ENCODE measurements at regions not wholly inside any gene's neighbourhood (a gene's known extent, or its start where the extent isn't known, plus 50 kb on each side); places are given as distances from the start of the nearest gene placed in this dataset.

DNA sequence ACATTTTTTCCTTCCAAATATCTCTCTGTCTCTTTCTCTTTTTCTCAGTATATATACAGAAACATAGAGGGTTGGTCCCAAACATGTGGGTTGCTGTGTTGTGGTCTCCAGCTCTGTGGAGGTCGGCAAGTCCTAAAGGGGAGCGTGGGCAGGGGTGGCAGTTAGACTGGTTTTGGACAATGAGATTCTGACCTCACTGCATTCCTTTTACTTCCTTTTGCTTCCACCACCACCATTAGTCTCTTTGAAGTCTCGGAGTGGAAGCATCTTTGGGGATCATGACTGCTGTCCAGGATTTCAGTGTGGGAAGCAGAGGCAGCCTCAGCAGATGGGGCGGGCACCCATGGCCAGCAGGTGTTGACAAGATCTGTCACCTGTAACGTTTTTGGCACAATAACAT lies 1091.8 kb downstream of the RAPGEF2 start:
- H3K36me3 ChIP-seq (ENCODE audit: control insufficient read depth in 2 of 2, insufficient read depth in 2 of 2, low read length in 2 of 2), result no peaks in the 10 kb centered on the region
- no peak overlapping the region for H3K27ac ChIP-seq (ENCODE audit: low read depth in 2 of 2, low read length in 2 of 2)

DNA sequence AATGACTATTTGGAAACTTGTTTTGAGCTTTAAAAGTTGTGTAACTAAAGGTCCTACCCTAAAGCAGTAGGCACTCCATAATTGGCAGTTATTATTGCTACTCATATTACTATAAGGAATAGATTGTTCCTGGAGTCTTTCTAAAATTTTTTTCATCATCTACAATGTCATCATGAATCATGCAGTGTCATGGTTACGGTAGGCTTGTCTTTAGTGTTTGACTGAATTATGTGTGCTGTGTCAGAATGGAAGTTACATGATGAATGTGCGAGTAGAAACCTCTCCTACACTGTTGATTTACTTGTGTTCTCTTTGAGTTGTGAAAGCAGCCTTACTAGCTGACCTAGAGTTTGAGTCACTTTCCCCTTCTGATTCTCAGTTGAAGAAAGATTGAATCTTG lies 1099.9 kb downstream of the RAPGEF2 start:
- Histone ChIP-seq H3K27me3 (ENCODE audit: control insufficient read depth in 2 of 2, insufficient read depth in 2 of 2, low read length in 2 of 2) (no peaks in the 10 kb centered on the region), H3K4me3 (ENCODE audit: low read length in 2 of 2) (no peak overlapping the region), H3K27ac (ENCODE audit: low read depth in 2 of 2, low read length in 2 of 2) (no peak overlapping the region), H3K9me3 (ENCODE audit: control insufficient read depth in 2 of 2, low read length in 2 of 2) (no peaks in the 10 kb centered on the region), H3K36me3 (ENCODE audit: control insufficient read depth in 2 of 2, insufficient read depth in 2 of 2, low read length in 2 of 2) (no peaks in the 10 kb centered on the region), H3K9ac (ENCODE audit: low read depth in 1 of 2, low read length in 2 of 2) (no peak overlapping the region), H3K4me1 (ENCODE audit: control insufficient read depth in 2 of 2, insufficient read depth in 2 of 2, low read length in 2 of 2) (no peaks in the 10 kb centered on the region)

More for the DNA sequence above, 1091.8 kb downstream of the RAPGEF2 start:
- Histone ChIP-seq H3K9me3 (ENCODE audit: control insufficient read depth in 2 of 2, low read length in 2 of 2) (no peaks in the 10 kb centered on the region), H3K27me3 (ENCODE audit: control insufficient read depth in 2 of 2, insufficient read depth in 2 of 2, low read length in 2 of 2) (no peaks in the 10 kb centered on the region), H3K4me3 (ENCODE audit: low read length in 2 of 2) (no peak overlapping the region), H3K9ac (ENCODE audit: low read depth in 1 of 2, low read length in 2 of 2) (no peak overlapping the region), H3K4me1 (ENCODE audit: control insufficient read depth in 2 of 2, insufficient read depth in 2 of 2, low read length in 2 of 2) (no peaks in the 10 kb centered on the region)

DNA sequence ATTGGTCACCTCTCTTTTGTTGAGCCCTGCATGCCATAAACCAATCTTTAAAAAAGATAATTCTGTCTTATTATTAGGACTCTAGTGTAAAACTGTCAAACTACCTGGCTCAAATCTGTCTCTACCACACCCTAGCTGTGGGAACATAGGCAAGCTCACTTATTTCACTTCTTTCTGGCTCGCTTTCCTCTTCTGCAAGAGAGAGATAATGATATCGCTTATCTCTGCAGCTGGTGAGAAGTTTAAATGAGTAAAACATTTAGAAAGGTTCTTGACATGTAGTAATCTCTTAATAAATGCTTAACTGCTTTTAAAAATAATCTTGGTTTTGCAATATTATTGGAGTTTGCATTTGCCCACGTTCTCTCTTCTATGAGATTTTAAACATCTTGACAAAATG lies 1109.2 kb downstream of the RAPGEF2 start:
- H3K9me3 ChIP-seq (ENCODE audit: control insufficient read depth in 2 of 2, low read length in 2 of 2), result no peaks in the 10 kb centered on the region
- no peak overlapping the region for H3K4me3 ChIP-seq (ENCODE audit: low read length in 2 of 2)
- H3K9ac ChIP-seq (ENCODE audit: low read depth in 1 of 2, low read length in 2 of 2), result no peak overlapping the region
- no peaks in the 10 kb centered on the region for H3K27me3 ChIP-seq (ENCODE audit: control insufficient read depth in 2 of 2, insufficient read depth in 2 of 2, low read length in 2 of 2)
- H3K36me3 ChIP-seq (ENCODE audit: control insufficient read depth in 2 of 2, insufficient read depth in 2 of 2, low read length in 2 of 2), result no peaks in the 10 kb centered on the region
- no peaks in the 10 kb centered on the region for H3K4me1 ChIP-seq (ENCODE audit: control insufficient read depth in 2 of 2, insufficient read depth in 2 of 2, low read length in 2 of 2)
- no peak overlapping the region for H3K27ac ChIP-seq (ENCODE audit: low read depth in 2 of 2, low read length in 2 of 2)

DNA sequence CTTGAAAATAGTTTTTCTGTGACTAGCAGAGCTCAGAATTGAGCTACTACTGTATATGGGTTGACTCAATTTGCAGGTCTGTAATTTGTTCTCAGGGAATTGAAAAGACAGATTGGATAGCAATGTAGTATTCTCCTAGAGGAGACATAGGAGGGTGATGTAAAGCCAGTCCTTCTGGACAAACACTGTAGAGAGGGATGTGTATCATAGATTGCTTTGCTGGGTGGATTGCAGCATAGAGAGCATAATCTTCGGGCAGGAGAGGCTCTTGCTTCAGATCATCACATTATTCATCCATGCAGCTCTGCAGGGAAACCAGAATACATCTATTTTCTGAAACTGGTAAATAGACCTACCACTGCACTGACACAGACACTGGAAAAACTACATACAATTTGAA lies 1110.5 kb downstream of the RAPGEF2 start:
- Histone ChIP-seq H3K36me3 (ENCODE audit: control insufficient read depth in 2 of 2, insufficient read depth in 2 of 2, low read length in 2 of 2) (no peaks in the 10 kb centered on the region), H3K27ac (ENCODE audit: low read depth in 2 of 2, low read length in 2 of 2) (no peak overlapping the region), H3K27me3 (ENCODE audit: control insufficient read depth in 2 of 2, insufficient read depth in 2 of 2, low read length in 2 of 2) (no peaks in the 10 kb centered on the region), H3K4me3 (ENCODE audit: low read length in 2 of 2) (no peak overlapping the region), H3K9ac (ENCODE audit: low read depth in 1 of 2, low read length in 2 of 2) (no peak overlapping the region), H3K4me1 (ENCODE audit: control insufficient read depth in 2 of 2, insufficient read depth in 2 of 2, low read length in 2 of 2) (no peaks in the 10 kb centered on the region), H3K9me3 (ENCODE audit: control insufficient read depth in 2 of 2, low read length in 2 of 2) (no peaks in the 10 kb centered on the region)

DNA sequence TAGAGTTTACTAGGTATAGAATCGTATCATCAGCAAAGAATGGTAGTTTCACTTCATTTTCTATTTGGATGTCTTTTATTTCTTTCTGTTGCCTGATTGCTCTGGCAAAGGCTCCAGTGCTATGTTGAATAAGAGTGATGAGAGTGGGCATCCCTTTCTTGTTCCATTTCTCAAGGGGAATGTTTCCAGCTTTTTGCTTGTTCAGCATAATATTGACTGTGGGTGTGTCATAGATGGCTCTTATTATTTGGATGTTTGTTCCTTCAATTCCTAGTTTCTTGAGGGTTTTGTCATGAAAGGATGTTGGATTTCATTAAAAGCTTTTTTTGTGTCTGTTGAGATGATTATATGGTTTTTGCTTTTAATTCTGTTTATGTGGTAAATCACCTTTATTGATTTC lies 1114.5 kb downstream of the RAPGEF2 start:
- H3K9me3 ChIP-seq (ENCODE audit: control insufficient read depth in 2 of 2, low read length in 2 of 2), result no peaks in the 10 kb centered on the region
- no peaks in the 10 kb centered on the region for H3K36me3 ChIP-seq (ENCODE audit: control insufficient read depth in 2 of 2, insufficient read depth in 2 of 2, low read length in 2 of 2)
- H3K9ac ChIP-seq (ENCODE audit: low read depth in 1 of 2, low read length in 2 of 2), result no peak overlapping the region
- H3K27me3 ChIP-seq (ENCODE audit: control insufficient read depth in 2 of 2, insufficient read depth in 2 of 2, low read length in 2 of 2), result no peaks in the 10 kb centered on the region
- H3K4me3 ChIP-seq (ENCODE audit: low read length in 2 of 2), result no peak overlapping the region
- H3K4me1 ChIP-seq (ENCODE audit: control insufficient read depth in 2 of 2, insufficient read depth in 2 of 2, low read length in 2 of 2), result no peaks in the 10 kb centered on the region
- no peak overlapping the region for H3K27ac ChIP-seq (ENCODE audit: low read depth in 2 of 2, low read length in 2 of 2)

DNA sequence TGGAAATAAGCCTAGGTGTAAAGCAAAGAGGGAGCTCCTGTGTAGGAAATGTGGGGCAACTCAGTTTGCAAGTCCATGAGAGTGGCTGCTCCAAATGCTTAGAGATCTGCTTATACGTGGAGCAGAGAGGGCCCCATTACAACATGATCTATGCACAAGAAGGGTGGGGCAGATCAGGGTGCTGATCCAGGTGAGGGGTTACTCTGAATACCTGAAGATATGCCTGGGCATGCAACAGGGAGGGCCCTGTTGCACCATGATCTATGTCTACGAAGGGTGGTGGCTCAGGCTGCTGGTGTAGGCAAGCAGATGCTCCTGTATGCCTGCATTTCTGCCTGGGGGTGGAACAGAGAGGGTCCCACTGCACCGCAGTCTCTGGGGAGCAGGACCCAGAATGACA lies 1121.2 kb downstream of the RAPGEF2 start:
- Histone ChIP-seq H3K9me3 (ENCODE audit: control insufficient read depth in 2 of 2, low read length in 2 of 2) (peaks cover 0 to 2% of the 10 kb centered on the region in 2 donors), H3K27me3 (ENCODE audit: control insufficient read depth in 2 of 2, insufficient read depth in 2 of 2, low read length in 2 of 2) (no peaks in the 10 kb centered on the region), H3K4me1 (ENCODE audit: control insufficient read depth in 2 of 2, insufficient read depth in 2 of 2, low read length in 2 of 2) (no peaks in the 10 kb centered on the region), H3K9ac (ENCODE audit: low read depth in 1 of 2, low read length in 2 of 2) (no peak overlapping the region), H3K36me3 (ENCODE audit: control insufficient read depth in 2 of 2, insufficient read depth in 2 of 2, low read length in 2 of 2) (no peaks in the 10 kb centered on the region), H3K4me3 (ENCODE audit: low read length in 2 of 2) (no peak overlapping the region), H3K27ac (ENCODE audit: low read depth in 2 of 2, low read length in 2 of 2) (no peak overlapping the region)

DNA sequence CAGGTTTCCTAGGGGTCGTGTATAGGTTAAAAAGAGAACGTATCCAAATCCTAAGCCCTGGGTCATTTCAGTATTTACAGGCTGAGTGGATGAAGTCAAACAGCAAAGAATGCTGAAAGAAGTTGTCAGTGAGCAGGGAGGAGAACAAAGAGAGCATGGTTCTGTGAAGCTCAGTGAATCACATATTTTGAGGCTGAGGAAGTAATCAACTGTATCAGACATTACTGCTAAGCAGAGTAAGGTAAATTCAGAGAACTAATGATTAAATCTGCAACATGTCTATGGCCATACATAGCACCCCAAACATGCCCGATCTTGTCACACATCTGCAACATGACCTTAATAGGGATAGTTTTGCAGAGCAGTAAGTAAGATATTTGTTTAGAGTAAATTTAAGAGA lies 1130.3 kb downstream of the RAPGEF2 start:
- Histone ChIP-seq H3K4me1 (ENCODE audit: control insufficient read depth in 2 of 2, insufficient read depth in 2 of 2, low read length in 2 of 2) (no peaks in the 10 kb centered on the region), H3K9ac (ENCODE audit: low read depth in 1 of 2, low read length in 2 of 2) (no peak overlapping the region), H3K27ac (ENCODE audit: low read depth in 2 of 2, low read length in 2 of 2) (no peak overlapping the region), H3K27me3 (ENCODE audit: control insufficient read depth in 2 of 2, insufficient read depth in 2 of 2, low read length in 2 of 2) (no peaks in the 10 kb centered on the region), H3K9me3 (ENCODE audit: control insufficient read depth in 2 of 2, low read length in 2 of 2) (no peaks in the 10 kb centered on the region), H3K36me3 (ENCODE audit: control insufficient read depth in 2 of 2, insufficient read depth in 2 of 2, low read length in 2 of 2) (no peaks in the 10 kb centered on the region), H3K4me3 (ENCODE audit: low read length in 2 of 2) (no peak overlapping the region)

DNA sequence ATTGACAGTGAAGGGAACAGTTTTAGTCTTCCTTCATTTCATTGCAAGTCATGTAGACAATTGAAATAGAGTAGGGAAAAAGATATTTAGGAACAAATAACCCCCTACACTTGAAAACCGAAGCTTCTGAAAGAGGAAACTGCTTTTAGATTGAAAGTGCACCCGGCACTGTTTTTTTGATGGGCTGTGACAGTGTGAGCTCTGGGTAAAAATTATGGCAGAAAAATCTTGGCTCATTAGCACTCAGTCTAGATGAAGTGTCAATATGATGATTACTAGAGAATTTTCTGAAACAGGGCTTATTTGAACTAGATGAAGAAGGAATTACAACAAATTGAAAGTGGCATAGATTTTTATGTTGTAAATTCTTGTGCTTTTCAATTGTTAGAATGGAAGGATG lies 1132.4 kb downstream of the RAPGEF2 start:
- no peaks in the 10 kb centered on the region for H3K4me1 ChIP-seq (ENCODE audit: control insufficient read depth in 2 of 2, insufficient read depth in 2 of 2, low read length in 2 of 2)
- H3K9me3 ChIP-seq (ENCODE audit: control insufficient read depth in 2 of 2, low read length in 2 of 2), result no peaks in the 10 kb centered on the region
- H3K27ac ChIP-seq (ENCODE audit: low read depth in 2 of 2, low read length in 2 of 2), result no peak overlapping the region
- H3K9ac ChIP-seq (ENCODE audit: low read depth in 1 of 2, low read length in 2 of 2), result no peak overlapping the region
- H3K27me3 ChIP-seq (ENCODE audit: control insufficient read depth in 2 of 2, insufficient read depth in 2 of 2, low read length in 2 of 2), result no peaks in the 10 kb centered on the region
- H3K36me3 ChIP-seq (ENCODE audit: control insufficient read depth in 2 of 2, insufficient read depth in 2 of 2, low read length in 2 of 2), result no peaks in the 10 kb centered on the region
- no peak overlapping the region for H3K4me3 ChIP-seq (ENCODE audit: low read length in 2 of 2)

DNA sequence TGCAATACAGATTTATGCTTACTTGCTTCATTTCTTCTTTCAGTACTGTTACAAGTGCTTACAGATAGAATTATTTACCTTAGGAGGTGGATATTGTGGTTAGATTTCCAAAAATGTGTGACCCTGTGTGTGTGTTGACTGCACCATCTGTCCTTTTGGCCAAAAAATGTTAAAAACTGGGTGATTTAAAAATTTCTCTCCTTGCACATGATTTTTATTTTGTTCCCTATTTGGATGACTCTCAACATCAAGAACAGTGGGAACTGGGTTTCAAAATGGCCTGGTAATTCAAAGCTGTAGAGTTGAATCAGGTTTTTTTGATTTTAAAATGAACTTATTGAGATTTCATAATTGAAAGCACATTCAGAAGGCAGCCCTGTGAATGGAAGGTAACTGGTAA lies 1132.9 kb downstream of the RAPGEF2 start:
- H3K27ac ChIP-seq (ENCODE audit: low read depth in 2 of 2, low read length in 2 of 2), result no peak overlapping the region

DNA sequence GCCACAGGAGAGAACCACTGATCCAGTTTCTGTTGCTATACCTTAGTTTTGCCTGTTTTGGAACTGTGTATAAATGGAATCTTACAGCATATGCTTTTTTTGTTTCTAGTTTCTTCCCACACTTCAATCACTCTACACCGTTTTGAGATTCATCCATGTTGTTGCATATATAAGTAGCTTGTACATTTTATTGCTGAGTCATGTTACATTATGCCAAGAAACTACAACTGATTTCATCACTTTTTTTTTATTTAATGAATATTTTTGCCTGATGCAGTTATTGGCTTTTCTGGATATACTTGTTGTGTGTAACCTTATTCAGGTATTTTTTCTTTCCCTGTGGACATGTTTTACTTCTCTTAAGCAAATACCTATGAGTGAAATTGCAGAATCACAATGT lies 1135.9 kb downstream of the RAPGEF2 start:
- H3K27ac ChIP-seq (ENCODE audit: low read depth in 2 of 2, low read length in 2 of 2), result no peak overlapping the region
- H3K9ac ChIP-seq (ENCODE audit: low read depth in 1 of 2, low read length in 2 of 2), result no peak overlapping the region
- H3K36me3 ChIP-seq (ENCODE audit: control insufficient read depth in 2 of 2, insufficient read depth in 2 of 2, low read length in 2 of 2), result no peaks in the 10 kb centered on the region
- no peaks in the 10 kb centered on the region for H3K4me1 ChIP-seq (ENCODE audit: control insufficient read depth in 2 of 2, insufficient read depth in 2 of 2, low read length in 2 of 2)
- no peaks in the 10 kb centered on the region for H3K27me3 ChIP-seq (ENCODE audit: control insufficient read depth in 2 of 2, insufficient read depth in 2 of 2, low read length in 2 of 2)
- no peaks in the 10 kb centered on the region for H3K9me3 ChIP-seq (ENCODE audit: control insufficient read depth in 2 of 2, low read length in 2 of 2)
- H3K4me3 ChIP-seq (ENCODE audit: low read length in 2 of 2), result no peak overlapping the region

More for the DNA sequence above, 1132.9 kb downstream of the RAPGEF2 start:
- no peak overlapping the region for H3K9ac ChIP-seq (ENCODE audit: low read depth in 1 of 2, low read length in 2 of 2)
- no peaks in the 10 kb centered on the region for H3K9me3 ChIP-seq (ENCODE audit: control insufficient read depth in 2 of 2, low read length in 2 of 2)
- no peaks in the 10 kb centered on the region for H3K27me3 ChIP-seq (ENCODE audit: control insufficient read depth in 2 of 2, insufficient read depth in 2 of 2, low read length in 2 of 2)
- no peaks in the 10 kb centered on the region for H3K4me1 ChIP-seq (ENCODE audit: control insufficient read depth in 2 of 2, insufficient read depth in 2 of 2, low read length in 2 of 2)
- H3K4me3 ChIP-seq (ENCODE audit: low read length in 2 of 2), result no peak overlapping the region
- no peaks in the 10 kb centered on the region for H3K36me3 ChIP-seq (ENCODE audit: control insufficient read depth in 2 of 2, insufficient read depth in 2 of 2, low read length in 2 of 2)

DNA sequence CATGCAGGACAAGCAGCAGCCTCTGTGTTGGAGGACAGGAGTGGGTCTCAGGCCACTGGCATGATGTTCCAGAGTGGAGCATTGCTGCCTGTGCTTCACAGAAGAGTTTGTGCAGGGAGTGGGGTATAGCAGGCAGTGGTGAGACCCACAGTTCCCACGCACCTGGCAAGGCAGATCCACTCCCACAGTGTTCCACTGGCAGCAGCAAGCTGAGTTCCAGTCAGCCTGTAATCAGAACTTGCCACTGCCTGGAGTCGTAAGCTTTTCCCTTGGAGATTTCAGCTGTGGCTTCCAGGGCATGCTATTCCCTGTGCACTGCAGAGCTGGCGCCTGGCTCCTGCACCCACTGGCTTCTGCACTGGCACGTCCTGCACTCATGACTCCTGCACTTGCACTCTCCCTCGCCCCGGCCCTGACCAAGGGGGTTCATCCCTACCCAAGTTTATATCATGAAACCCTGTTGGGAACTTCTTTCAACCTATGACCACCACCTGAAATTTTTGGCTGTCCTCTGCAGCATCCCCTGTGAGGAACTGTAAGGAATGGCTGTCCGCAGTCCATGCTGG lies 1144.3 kb downstream of the RAPGEF2 start:
- H3K9ac ChIP-seq (ENCODE audit: low read depth in 1 of 2, low read length in 2 of 2), result no peak overlapping the region
- no peak overlapping the region for H3K4me3 ChIP-seq (ENCODE audit: low read length in 2 of 2)

More for the DNA sequence above, 1144.3 kb downstream of the RAPGEF2 start:
- H3K4me1 ChIP-seq (ENCODE audit: control insufficient read depth in 2 of 2, insufficient read depth in 2 of 2, low read length in 2 of 2), result no peaks in the 10 kb centered on the region
- H3K27ac ChIP-seq (ENCODE audit: low read depth in 2 of 2, low read length in 2 of 2), result no peak overlapping the region
- no peaks in the 10 kb centered on the region for H3K36me3 ChIP-seq (ENCODE audit: control insufficient read depth in 2 of 2, insufficient read depth in 2 of 2, low read length in 2 of 2)
- no peaks in the 10 kb centered on the region for H3K27me3 ChIP-seq (ENCODE audit: control insufficient read depth in 2 of 2, insufficient read depth in 2 of 2, low read length in 2 of 2)
- no peaks in the 10 kb centered on the region for H3K9me3 ChIP-seq (ENCODE audit: control insufficient read depth in 2 of 2, low read length in 2 of 2)

Measured in mucosa of rectum (tissue), 2 donors.